ENCODE measurements at regions not wholly inside any gene's neighbourhood (a gene's known extent, or its start where the extent isn't known, plus 50 kb on each side); places are given as distances from the start of the nearest gene placed in this dataset.

GRCh38 chr5:13591621-13592020 lies 352.9 kb downstream of the DNAH5 start:
- Histone ChIP-seq H3K4me3 (replicated peaks in 1 of 4; ENCODE audit: control extremely low read depth in 1 of 4, insufficient read depth in 1 of 4, low read depth in 3 of 4, low read length in 4 of 4) (no peak overlapping the region), H2AFZ (ENCODE audit: low read length) (no peak overlapping the region), H3K4me1 (ENCODE audit: control insufficient read depth, extremely low read depth, insufficient read depth, low read length) (no peaks in the 10 kb centered on the region), H3K27me3 (ENCODE audit: control insufficient read depth, insufficient read depth, low read length) (no peaks in the 10 kb centered on the region), H3K9me3 (ENCODE audit: control insufficient read depth, insufficient read depth, low read depth, low read length) (no peaks in the 10 kb centered on the region), H3K9ac (ENCODE audit: insufficient read depth, low read length) (no peak overlapping the region), H3K79me2 (ENCODE audit: control insufficient read depth, insufficient read depth, low read length) (no peaks in the 10 kb centered on the region), H3K4me2 (ENCODE audit: extremely low read depth, insufficient read depth, low read length) (no peak overlapping the region), H3K36me3 (ENCODE audit: control insufficient read depth, insufficient read depth, low read length) (no peaks in the 10 kb centered on the region), H3K27ac (ENCODE audit: insufficient read depth, low read length) (no peak overlapping the region), H4K20me1 (ENCODE audit: control insufficient read depth, extremely low read depth, insufficient read depth, low read length) (no peaks in the 10 kb centered on the region)
- TF ChIP-seq CTCF (conservative IDR thresholded peaks at IDR 0.05 in 1 of 2, IDR thresholded peaks at IDR 0.05 in 1 of 2; ENCODE audit: low read depth in 1 of 2, low read length in 2 of 2) (no peak), EZH2 (IDR thresholded peaks at IDR 0.05; ENCODE audit: low read length, missing control alignments) (no peak)
- DNase-seq (ENCODE audit: low read depth in 2 of 2): peak; percentile 4 to 92

GRCh38 chr5:13585324-13585723 lies 359.2 kb downstream of the DNAH5 start:
- H3K4me2 ChIP-seq (ENCODE audit: extremely low read depth, insufficient read depth, low read length): no peak overlapping the region
- no peaks in the 10 kb centered on the region for H3K79me2 ChIP-seq (ENCODE audit: control insufficient read depth, insufficient read depth, low read length)
- no peaks in the 10 kb centered on the region for H3K4me1 ChIP-seq (ENCODE audit: control insufficient read depth, extremely low read depth, insufficient read depth, low read length)
- DNase-seq (ENCODE audit: low read depth in 2 of 2): no peak
- no peaks in the 10 kb centered on the region for H3K27me3 ChIP-seq (ENCODE audit: control insufficient read depth, insufficient read depth, low read length)
- H2AFZ ChIP-seq (ENCODE audit: low read length): no peak overlapping the region
- H3K27ac ChIP-seq (ENCODE audit: insufficient read depth, low read length): no peak overlapping the region
- no peak overlapping the region for H3K4me3 ChIP-seq (replicated peaks in 1 of 4; ENCODE audit: control extremely low read depth in 1 of 4, insufficient read depth in 1 of 4, low read depth in 3 of 4, low read length in 4 of 4)
- no peaks in the 10 kb centered on the region for H4K20me1 ChIP-seq (ENCODE audit: control insufficient read depth, extremely low read depth, insufficient read depth, low read length)
- TF ChIP-seq CTCF (conservative IDR thresholded peaks at IDR 0.05 in 1 of 2, IDR thresholded peaks at IDR 0.05 in 1 of 2; ENCODE audit: low read depth in 1 of 2, low read length in 2 of 2) (no peak), EZH2 (IDR thresholded peaks at IDR 0.05; ENCODE audit: low read length, missing control alignments) (no peak)
- H3K9me3 ChIP-seq (ENCODE audit: control insufficient read depth, insufficient read depth, low read depth, low read length): no peaks in the 10 kb centered on the region
- H3K9ac ChIP-seq (ENCODE audit: insufficient read depth, low read length): no peak overlapping the region
- H3K36me3 ChIP-seq (ENCODE audit: control insufficient read depth, insufficient read depth, low read length): no peaks in the 10 kb centered on the region

- Histone ChIP-seq H3K36me3 (ENCODE audit: control insufficient read depth, insufficient read depth, low read length) (no peaks in the 10 kb centered on the region), H4K20me1 (ENCODE audit: control insufficient read depth, extremely low read depth, insufficient read depth, low read length) (no peaks in the 10 kb centered on the region), H3K9ac (ENCODE audit: insufficient read depth, low read length) (no peak overlapping the region), H3K9me3 (ENCODE audit: control insufficient read depth, insufficient read depth, low read depth, low read length) (no peaks in the 10 kb centered on the region), H2AFZ (ENCODE audit: low read length) (no peak overlapping the region), H3K4me2 (ENCODE audit: extremely low read depth, insufficient read depth, low read length) (no peak overlapping the region), H3K79me2 (ENCODE audit: control insufficient read depth, insufficient read depth, low read length) (no peaks in the 10 kb centered on the region), H3K4me1 (ENCODE audit: control insufficient read depth, extremely low read depth, insufficient read depth, low read length) (no peaks in the 10 kb centered on the region), H3K27me3 (ENCODE audit: control insufficient read depth, insufficient read depth, low read length) (no peaks in the 10 kb centered on the region), H3K27ac (ENCODE audit: insufficient read depth, low read length) (no peak overlapping the region), H3K4me3 (replicated peaks in 1 of 4; ENCODE audit: control extremely low read depth in 1 of 4, insufficient read depth in 1 of 4, low read depth in 3 of 4, low read length in 4 of 4) (no peak overlapping the region)
- DNase-seq (ENCODE audit: low read depth in 2 of 2): no peak
- TF ChIP-seq EZH2 (IDR thresholded peaks at IDR 0.05; ENCODE audit: low read length, missing control alignments): no peak
- no peak for TF ChIP-seq CTCF (conservative IDR thresholded peaks at IDR 0.05 in 1 of 2, IDR thresholded peaks at IDR 0.05 in 1 of 2; ENCODE audit: low read depth in 1 of 2, low read length in 2 of 2)
These were observed 362.6 kb downstream of the DNAH5 start for GRCh38 chr5:13581914-13582313.

Measured in fibroblast of lung (primary cell).